ENCODE measurements at regions not wholly inside any gene's neighbourhood (a gene's known extent, or its start where the extent isn't known, plus 50 kb on each side); places are given as distances from the start of the nearest gene placed in this dataset.
A peak's percentile ranks its signal among the peaks of the same experiment; 100 is the strongest.

GRCh38 chr10:78502210-78502936 lies 468.7 kb downstream of the RPS24 start:
- DNase-seq = no peak

- no peak for DNase-seq
Observed at GRCh38 chr10:78504181-78504580, 470.5 kb downstream of the RPS24 start.

DNA sequence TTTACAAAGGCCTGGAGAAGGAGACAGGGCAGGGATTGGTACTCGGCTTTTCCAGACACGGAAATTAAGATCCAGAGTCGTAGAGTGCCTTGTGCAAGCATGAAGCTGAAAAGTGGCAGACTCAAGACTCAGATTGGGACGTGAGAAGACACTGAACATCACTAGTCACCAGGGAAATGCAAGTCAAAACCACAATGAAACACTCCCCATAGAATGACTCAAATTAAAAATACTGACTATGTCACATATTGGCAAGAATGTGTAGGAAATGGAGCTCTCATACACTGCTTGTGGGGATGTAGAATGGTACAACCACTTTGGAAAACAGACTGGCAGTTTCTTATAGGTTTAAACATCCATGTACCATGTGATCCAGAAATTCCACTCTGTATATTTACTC lies 472.0 kb downstream of the RPS24 start:
- no peak for DNase-seq

DNA sequence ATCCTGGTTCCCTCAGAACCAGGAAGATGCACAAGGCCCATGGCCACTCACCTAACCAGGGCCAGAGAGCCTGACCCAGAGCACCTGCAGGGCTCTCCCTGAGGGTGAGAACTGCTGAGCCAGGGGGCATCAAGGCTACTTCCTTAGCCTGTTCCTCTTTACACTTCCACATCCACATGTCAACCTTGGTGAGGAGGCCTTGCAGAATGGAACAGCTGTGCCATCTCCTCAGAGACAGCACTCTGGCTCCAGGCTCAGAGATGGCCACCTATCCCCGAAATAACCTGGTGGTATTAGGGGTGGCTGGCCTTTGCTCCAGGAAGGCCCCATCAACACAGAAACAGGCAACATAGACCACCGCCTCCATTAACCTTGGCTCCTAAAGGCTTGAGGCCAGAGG lies 473.0 kb downstream of the RPS24 start:
- no peak for DNase-seq

- no peak for DNase-seq
Observed at GRCh38 chr10:78507510-78508160, 474.0 kb downstream of the RPS24 start.

GRCh38 chr10:78508955-78509748 lies 475.5 kb downstream of the RPS24 start:
- DNase-seq = no peak

DNA sequence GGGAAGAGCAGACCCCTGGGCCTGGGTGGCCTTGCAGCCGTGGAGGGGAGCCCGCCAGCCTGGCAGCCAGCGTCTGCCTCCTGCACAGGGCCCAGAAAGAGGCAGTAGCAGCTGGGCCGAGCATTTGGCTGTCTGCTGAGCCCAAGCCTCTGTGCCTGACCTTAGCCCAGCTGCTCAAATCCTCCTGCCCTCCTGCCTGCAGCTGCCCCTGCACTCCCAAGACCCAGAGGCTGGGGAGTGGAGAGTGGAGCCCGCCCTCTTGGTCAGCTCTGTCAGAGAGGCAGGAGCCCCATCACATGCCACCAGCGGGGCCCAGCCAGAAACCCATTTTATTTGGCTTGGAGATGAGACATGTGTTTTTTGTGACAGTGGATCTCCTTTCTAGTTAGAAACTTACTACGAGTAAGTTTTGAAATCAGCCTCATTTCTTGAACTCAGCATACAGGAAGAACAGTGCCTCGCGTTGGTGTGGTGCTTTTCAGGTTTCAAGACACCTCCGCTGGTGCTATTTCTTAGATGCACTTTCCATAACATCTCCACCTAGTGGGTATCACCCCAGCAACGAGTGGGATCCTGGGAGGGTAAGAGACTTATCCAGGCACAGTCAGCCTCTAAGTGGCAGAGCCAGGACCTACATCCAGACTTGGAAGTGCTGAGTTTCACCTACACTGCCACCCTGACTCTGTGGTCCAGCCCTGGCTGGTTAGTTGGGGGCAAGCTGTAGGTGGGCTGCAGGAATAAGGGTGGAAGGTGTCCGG lies 477.1 kb downstream of the RPS24 start:
- DNase-seq = no peak

GRCh38 chr10:78511324-78512204 lies 477.9 kb downstream of the RPS24 start:
- DNase-seq = no peak

- no peak for DNase-seq
Observed at GRCh38 chr10:78512205-78512550, 478.5 kb downstream of the RPS24 start.

DNA sequence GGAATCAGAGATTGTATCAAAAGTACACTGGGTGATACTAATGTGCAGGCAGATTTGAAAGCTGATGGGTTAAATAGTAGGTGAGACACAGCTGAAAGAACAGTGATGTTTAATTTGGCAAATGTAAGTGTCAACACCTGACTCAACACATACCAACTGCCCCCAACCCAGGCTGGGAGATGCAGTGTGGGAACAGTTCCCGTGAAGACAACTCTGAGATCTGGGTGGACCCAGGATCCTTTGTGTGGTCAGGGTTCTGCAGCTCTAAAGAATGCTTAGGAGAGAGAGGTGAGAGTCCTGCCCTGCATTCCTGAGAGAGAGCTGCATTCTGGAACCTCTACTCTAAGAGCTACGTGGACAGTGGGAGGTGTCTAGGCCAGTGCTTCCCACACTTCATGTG lies 479.7 kb downstream of the RPS24 start:
- DNase-seq = no peak

GRCh38 chr10:78513986-78514385 lies 480.3 kb downstream of the RPS24 start:
- DNase-seq = no peak

DNA sequence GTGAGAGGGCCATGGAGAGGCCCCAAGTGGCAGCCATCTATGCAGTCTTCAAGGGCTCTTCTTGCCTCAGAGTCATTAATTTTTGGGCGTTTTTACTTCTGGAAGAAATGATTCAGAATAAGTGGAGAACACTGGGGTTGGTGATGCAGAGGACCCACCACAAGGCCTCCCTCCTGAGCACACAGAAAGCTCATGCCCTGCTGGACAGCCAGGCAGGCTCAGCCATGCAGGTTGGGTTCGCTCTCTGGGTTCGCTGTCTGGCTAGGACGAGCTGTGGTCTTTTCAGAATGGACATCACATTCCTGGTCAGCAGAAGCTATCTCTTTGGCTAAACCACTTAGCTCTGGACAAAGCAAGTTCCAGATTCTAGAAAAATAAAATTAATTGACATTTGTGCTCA lies 480.8 kb downstream of the RPS24 start:
- no peak for DNase-seq

GRCh38 chr10:78515038-78515872 lies 481.6 kb downstream of the RPS24 start:
- no peak for DNase-seq

- no peak for DNase-seq
Observed at GRCh38 chr10:78515873-78516153, 482.1 kb downstream of the RPS24 start.

DNA sequence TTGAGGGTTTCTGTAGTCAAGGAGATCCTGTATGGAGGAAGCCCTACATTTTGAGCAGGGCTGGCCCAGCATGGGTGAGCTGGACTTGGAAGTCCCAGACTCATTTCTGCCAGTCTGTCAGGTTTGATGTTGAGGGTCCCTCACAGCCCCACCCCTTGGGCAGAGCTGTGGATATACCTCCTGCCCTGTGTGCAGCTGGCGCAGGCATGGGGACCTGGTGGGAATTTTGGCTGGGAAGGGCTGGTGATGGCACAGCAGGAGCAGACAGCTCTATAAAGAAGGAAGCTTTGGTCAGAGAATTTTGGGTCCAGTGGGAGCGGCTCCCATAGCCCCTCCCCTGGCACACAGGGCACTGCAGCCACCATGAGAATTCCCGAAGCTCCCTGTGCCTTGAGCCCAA lies 482.6 kb downstream of the RPS24 start:
- DNase-seq = no peak

GRCh38 chr10:78516756-78517155 lies 483.1 kb downstream of the RPS24 start:
- DNase-seq = no peak

DNA sequence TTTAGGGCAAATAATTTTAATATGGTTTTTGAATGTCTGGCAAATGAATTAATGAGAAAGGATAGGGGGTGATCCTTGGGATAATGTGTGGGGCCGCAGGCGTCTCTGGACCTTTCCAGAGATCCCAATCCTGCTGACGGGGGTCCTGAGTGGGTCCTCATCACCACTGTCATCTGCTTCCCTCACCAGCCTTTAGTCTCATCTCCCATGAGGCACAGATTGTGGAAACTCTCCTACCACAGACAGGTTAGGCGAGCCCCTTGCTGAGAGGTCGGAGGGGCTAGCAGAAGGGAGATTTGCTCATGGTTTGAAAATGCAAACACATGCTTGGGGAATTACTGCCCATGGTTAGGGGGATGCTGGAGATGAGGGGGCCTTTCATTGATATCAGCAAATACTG lies 484.6 kb downstream of the RPS24 start:
- DNase-seq = no peak

DNA sequence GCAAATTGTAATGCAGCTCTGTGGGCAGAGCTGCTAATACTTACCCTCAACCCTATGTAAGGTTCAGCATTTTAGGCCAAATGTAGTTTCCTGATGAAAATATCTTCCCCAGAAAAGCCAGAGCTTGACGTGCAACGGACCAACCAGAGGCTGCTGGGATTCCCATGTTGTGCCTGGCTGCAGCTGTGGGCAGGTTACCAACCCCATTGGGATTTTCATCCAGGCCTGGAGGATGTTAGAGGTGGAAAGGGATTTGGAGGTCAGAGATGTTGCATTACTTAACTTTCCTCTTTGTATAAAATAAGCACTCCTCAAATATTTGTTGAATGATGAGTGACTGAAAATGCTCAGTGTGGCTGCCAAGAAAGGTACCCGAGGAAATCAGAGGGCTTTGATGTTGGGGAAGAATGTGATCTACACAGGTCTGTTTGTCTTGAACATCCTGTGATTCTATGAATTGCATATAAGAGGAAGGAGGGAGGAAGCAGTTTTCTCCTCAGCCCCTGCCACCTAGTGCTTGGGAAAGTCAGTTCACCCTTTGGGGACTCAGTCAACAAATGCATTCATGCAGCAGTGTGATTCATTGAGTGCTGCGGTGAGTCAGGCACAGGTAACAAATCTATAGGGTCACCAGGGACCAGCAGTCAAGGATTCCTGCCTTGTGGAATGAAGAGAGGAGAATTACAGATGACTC lies 487.2 kb downstream of the RPS24 start:
- peak in 1 of 2 experiments; percentile 1 for DNase-seq

- DNase-seq = no peak
Observed at GRCh38 chr10:78523453-78523852, 489.8 kb downstream of the RPS24 start.

- no peak for DNase-seq
Observed at GRCh38 chr10:78524342-78524741, 490.7 kb downstream of the RPS24 start.

GRCh38 chr10:78524941-78525340 lies 491.3 kb downstream of the RPS24 start:
- DNase-seq = no peak

Data from AML-193 (cell line).